ENCODE measurements at regions not wholly inside any gene's neighbourhood (a gene's known extent, or its start where the extent isn't known, plus 50 kb on each side); places are given as distances from the start of the nearest gene placed in this dataset.

- no peak for TF ChIP-seq BRCA1 (IDR thresholded peaks at IDR 0.05; ENCODE audit: low read depth, low read length)
- TF ChIP-seq CHD2 (IDR thresholded peaks at IDR 0.05; ENCODE audit: low read length), result no peak
- no peak for TF ChIP-seq SIX5 (IDR thresholded peaks at IDR 0.05; ENCODE audit: low read depth, low read length)
- TF ChIP-seq RFX5 (IDR thresholded peaks at IDR 0.05; ENCODE audit: borderline replicate concordance, low read depth, low read length), result no peak
- no peak for TF ChIP-seq MAFK (IDR thresholded peaks at IDR 0.05; ENCODE audit: low read depth, low read length)
Observed at GRCh38 chr2:236673126-236673822, 103.6 kb downstream of the ACKR3 start (continued).

Data from H1 (cell line).